ENCODE measurements at regions not wholly inside any gene's neighbourhood (a gene's known extent, or its start where the extent isn't known, plus 50 kb on each side); places are given as distances from the start of the nearest gene placed in this dataset.

- POLR2A ChIA-PET: no interaction called here
- ATAC-seq (no peak), FAIRE-seq (no peak), DNase-seq (ENCODE audit: extremely low read depth in 1 of 4, low spot score in 3 of 4) (no peak)
- no peaks in the 10 kb centered on the region for H3K4me1 ChIP-seq (replicated peaks in 1 of 2; ENCODE audit: control insufficient read depth in 2 of 2, insufficient read depth in 2 of 2, low read length in 2 of 2)
- no peaks in the 10 kb centered on the region for H3K79me2 ChIP-seq (ENCODE audit: control insufficient read depth, insufficient read depth, low read length)
- CTCF ChIA-PET (ENCODE audit: low intra/inter-chr PET ratio): no interaction called here
- H3K4me3 ChIP-seq: no peak overlapping the region
- no peaks in the 10 kb centered on the region for H3K9me1 ChIP-seq (ENCODE audit: control insufficient read depth, insufficient read depth, low read length)
- no peak overlapping the region for H3K4me2 ChIP-seq (ENCODE audit: insufficient read depth, low read length)
- H3K27ac ChIP-seq (ENCODE audit: extremely low read depth, low read depth, low read length): no peak overlapping the region
- no peak overlapping the region for H3K9ac ChIP-seq (ENCODE audit: insufficient read depth in 1 of 2, low read depth in 2 of 2, low read length in 2 of 2)
- no peaks in the 10 kb centered on the region for H4K20me1 ChIP-seq (replicated peaks; ENCODE audit: control insufficient read depth, insufficient read depth, low read length)
- no peak overlapping the region for H2AFZ ChIP-seq (ENCODE audit: low read depth, low read length)
- BruUV-seq (replicated peaks): no TSS peak
- intact Hi-C loops (cut with micrococcal nuclease) (no loop called here), in situ Hi-C loops (cut with MboI) (no loop called here)
- no peaks in the 10 kb centered on the region for H3K27me3 ChIP-seq (ENCODE audit: control insufficient read depth in 2 of 2, insufficient read depth in 2 of 2, low read length in 2 of 2)
- TF ChIP-seq MYNN (IDR thresholded peaks at IDR 0.05) (no peak), MYNN (CRISPR knock-in tag; IDR thresholded peaks at IDR 0.05) (no peak), MAX (CRISPR knock-in tag; IDR thresholded peaks at IDR 0.05) (no peak), CCAR2 (IDR thresholded peaks at IDR 0.05; ENCODE audit: low read depth, low read length) (no peak), EP300 (IDR thresholded peaks at IDR 0.05; ENCODE audit: low read length) (no peak), TCF3 (CRISPR knock-in tag; IDR thresholded peaks at IDR 0.05) (no peak), FOXK1 (CRISPR knock-in tag; IDR thresholded peaks at IDR 0.05; ENCODE audit: borderline replicate concordance) (no peak), ZNF436 (CRISPR knock-in tag; IDR thresholded peaks at IDR 0.05) (no peak), CGGBP1 (CRISPR knock-in tag; IDR thresholded peaks at IDR 0.05) (no peak), PTRF (tag; IDR thresholded peaks at IDR 0.05) (no peak)
- TF ChIP-seq, protein P1, sequence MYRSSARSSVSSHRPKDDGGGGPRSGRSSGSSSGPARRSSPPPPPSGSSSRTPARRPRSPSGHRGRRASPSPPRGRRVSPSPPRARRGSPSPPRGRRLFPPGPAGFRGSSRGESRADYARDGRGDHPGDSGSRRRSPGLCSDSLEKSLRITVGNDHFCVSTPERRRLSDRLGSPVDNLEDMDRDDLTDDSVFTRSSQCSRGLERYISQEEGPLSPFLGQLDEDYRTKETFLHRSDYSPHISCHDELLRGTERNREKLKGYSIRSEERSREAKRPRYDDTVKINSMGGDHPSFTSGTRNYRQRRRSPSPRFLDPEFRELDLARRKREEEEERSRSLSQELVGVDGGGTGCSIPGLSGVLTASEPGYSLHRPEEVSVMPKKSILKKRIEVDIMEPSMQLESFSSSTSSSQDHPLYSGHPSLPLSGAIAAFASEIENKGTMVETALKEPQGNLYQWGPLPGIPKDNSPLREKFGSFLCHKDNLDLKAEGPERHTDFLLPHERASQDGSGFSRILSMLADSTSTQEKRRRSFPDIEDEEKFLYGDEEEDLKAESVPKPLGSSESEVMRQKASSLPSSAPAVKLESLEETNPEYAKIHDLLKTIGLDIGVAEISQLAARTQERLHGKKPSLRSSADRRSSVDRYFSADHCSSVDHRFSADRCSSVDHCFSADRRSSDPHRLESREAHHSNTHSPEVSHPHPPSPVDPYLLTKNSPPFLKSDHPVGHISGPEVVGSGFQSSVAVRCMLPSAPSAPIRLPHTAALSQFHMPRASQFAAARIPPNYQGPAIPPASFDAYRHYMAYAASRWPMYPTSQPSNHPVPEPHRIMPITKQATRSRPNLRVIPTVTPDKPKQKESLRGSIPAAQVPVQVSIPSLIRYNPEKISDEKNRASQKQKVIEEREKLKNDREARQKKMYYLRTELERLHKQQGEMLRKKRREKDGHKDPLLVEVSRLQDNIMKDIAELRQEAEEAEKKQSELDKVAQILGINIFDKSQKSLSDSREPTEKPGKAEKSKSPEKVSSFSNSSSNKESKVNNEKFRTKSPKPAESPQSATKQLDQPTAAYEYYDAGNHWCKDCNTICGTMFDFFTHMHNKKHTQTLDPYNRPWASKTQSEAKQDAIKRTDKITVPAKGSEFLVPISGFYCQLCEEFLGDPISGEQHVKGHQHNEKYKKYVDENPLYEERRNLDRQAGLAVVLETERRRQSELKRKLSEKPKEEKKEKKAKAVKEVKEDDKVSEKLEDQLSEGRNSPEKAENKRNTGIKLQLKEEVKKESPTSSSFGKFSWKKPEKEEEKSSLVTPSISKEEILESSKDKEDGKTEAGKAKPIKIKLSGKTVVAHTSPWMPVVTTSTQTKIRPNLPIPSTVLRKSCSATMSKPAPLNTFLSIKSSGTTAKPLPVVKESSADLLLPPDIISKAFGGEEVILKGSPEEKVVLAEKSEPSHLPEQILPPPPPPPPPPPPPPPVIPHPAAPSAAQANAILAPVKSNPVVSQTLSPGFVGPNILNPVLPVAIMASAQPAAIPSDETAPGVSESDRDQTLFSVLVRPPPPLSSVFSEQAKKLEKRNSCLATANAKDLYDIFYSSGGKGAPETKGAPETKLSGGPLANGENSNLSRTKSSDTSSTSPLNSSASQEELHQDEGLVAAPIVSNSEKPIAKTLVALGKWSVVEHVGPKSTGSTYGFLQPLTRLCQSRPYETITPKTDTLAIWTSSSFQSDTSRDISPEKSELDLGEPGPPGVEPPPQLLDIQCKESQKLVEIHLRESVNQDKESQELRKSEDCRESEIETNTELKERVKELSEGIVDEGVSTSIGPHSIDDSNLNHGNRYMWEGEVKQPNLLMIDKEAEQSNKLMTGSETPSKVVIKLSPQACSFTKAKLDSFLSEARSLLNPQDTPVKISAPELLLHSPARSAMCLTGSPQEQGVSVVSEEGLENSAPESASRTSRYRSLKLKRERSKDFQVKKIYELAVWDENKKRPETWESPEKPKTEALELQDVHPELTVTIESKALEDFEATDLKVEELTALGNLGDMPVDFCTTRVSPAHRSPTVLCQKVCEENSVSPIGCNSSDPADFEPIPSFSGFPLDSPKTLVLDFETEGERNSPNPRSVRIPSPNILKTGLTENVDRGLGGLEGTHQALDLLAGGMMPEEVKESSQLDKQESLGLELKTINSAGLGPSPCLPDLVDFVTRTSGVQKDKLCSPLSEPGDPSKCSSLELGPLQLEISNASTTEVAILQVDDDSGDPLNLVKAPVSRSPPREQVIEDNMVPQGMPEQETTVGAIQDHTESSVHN (IDR thresholded peaks at IDR 0.05; ENCODE audit: borderline replicate concordance in 1 of 2, low read depth in 1 of 2): no peak
- no peaks in the 10 kb centered on the region for H3K36me3 ChIP-seq (ENCODE audit: control insufficient read depth, insufficient read depth, low read length)
- no peaks in the 10 kb centered on the region for H3K9me3 ChIP-seq (replicated peaks; ENCODE audit: control insufficient read depth, insufficient read depth, low read depth, low read length)
These were observed 86.5 kb upstream of the CARD18 start for GRCh38 chr11:105226091-105226490.
